Activated CD4-positive, alpha-beta memory T cell treated with anti-CD3 and anti-CD28 coated beads, Interleukin-2, amount 10 ng/mL, durations not matched to agents 7 days and 5 days (primary cell): ENCODE measurements at regions not wholly inside any gene's neighbourhood (a gene's known extent, or its start where the extent isn't known, plus 50 kb on each side); places are given as distances from the start of the nearest gene placed in this dataset.

ENCODE experiments used
- CTCF ChIA-PET: fragments of 350-600 bp; sonication (Branson Sonifier 250); formaldehyde crosslinking; loops from one replicate; lab custom pipeline; 2021; ENCODE audit warnings: antibody characterized with exemption, inconsistent platforms; lab: Charles Lee
- POLR2A ChIA-PET: fragments of 350-600 bp; sonication (Branson Sonifier 250); formaldehyde crosslinking; loops from one replicate; lab custom pipeline; 2021; ENCODE audit warnings: antibody characterized with exemption; lab: Charles Lee
- DNase-seq: peaks from one replicate; pipeline ENCODE4 v3.0.0-alpha.2; 2020
- H3K27ac Mint-ChIP-seq: one replicate; pipeline ENCODE4 v1.8.0; 2021; ENCODE audit warnings: mild to moderate bottlenecking, mixed read lengths
- H3K27me3 Mint-ChIP-seq: one replicate; pipeline ENCODE4 v1.8.0; 2021; ENCODE audit warnings: mixed read lengths
- H3K36me3 Mint-ChIP-seq: one replicate; pipeline ENCODE4 v1.8.0; 2021; ENCODE audit warnings: low read depth, mixed read lengths
- H3K4me1 Mint-ChIP-seq: one replicate; pipeline ENCODE4 v1.8.0; 2021; ENCODE audit warnings: mixed read lengths
- H3K4me3 Mint-ChIP-seq: one replicate; pipeline ENCODE4 v1.8.0; 2021; ENCODE audit warnings: mild to moderate bottlenecking, mixed read lengths
- H3K9me3 Mint-ChIP-seq: one replicate; pipeline ENCODE4 v1.8.0; 2021; ENCODE audit warnings: mixed read lengths

DNA sequence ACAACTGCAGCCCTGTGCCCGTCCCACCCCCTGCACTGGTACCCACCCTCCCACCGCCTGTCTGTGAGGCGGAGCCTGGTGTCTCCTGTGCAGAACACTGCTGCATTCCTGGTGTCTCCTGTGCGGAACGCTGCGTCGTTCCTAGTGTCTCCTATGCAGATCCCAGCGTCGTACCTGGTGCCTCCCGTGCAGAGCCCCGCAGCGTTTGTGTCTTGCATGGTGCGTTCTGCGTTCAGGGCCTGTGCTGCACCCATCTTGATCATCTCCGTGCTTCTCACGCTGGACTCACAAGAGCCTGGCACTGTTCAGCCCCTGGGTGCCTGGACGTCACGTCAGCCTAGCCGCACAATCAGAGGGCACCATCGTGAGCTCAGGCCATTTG lies 248.6 kb upstream of the SALL3 start:
- Mint-ChIP-seq H3K4me1 (no peaks in the 10 kb centered on the region), H3K27me3 (no peaks in the 10 kb centered on the region), H3K9me3 (no peaks in the 10 kb centered on the region), H3K36me3 (no peaks in the 10 kb centered on the region), H3K27ac (no peak overlapping the region), H3K4me3 (no peak overlapping the region)
- CTCF ChIA-PET = no interaction called here
- POLR2A ChIA-PET = no interaction called here
- no peak for DNase-seq

- no peaks in the 10 kb centered on the region for H3K4me1 Mint-ChIP-seq
- no peaks in the 10 kb centered on the region for H3K36me3 Mint-ChIP-seq
- ChIA-PET CTCF (no interaction called here), POLR2A (no interaction called here)
- H3K27ac Mint-ChIP-seq = no peak overlapping the region
- no peaks in the 10 kb centered on the region for H3K9me3 Mint-ChIP-seq
- no peaks in the 10 kb centered on the region for H3K27me3 Mint-ChIP-seq
- no peak for DNase-seq
- no peak overlapping the region for H3K4me3 Mint-ChIP-seq
Measured at GRCh38 chr18:78731398-78732032, 248.1 kb upstream of the SALL3 start.

DNA sequence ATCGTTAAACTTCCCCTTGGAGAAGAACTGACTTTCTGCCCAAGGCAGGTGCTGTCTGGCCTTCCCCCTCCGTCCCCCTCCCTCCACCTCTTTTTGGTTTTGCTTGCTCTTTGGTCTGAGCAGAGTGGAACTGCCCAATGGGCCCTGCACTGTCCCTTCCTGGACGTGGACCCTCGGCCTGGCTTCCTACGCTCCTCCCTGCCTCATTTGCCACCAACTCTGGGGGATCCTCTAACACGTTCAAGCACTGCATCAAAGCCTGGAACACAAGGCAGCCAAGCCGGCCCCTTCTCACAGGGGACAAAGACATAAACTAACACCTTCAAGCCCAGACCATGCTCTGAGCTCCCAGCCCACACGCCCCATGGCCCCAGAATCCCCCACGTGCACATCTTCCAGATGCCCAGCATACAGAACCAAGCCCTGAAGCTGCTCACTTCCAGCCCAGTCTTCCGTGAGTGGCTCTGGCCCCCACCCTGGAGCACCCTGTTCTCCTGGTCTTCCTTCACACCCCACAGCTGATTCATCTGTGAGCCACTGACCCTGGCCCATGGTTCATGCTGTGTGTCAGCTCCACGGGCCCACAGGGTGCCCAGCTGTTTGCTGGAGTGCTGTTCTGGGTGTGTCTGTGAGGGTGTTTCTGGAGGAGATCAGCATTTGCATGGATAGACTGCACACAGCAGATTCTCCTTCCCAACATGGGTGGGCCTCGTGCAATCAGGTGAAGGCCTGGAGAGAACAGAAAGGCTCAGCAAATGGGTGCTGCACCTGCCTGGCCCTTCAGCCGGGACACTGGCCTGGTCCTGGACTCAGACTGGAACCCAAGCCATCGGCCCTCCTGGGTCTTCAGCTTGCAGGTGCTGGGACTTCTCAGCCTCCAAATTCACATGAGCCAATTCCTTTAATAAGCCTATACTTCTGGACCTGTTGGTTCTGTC lies 247.1 kb upstream of the SALL3 start:
- H3K4me3 Mint-ChIP-seq = no peak overlapping the region
- no peaks in the 10 kb centered on the region for H3K36me3 Mint-ChIP-seq
- no peaks in the 10 kb centered on the region for H3K27me3 Mint-ChIP-seq
- H3K4me1 Mint-ChIP-seq = no peaks in the 10 kb centered on the region
- no peak overlapping the region for H3K27ac Mint-ChIP-seq
- DNase-seq = no peak
- H3K9me3 Mint-ChIP-seq = no peaks in the 10 kb centered on the region
- CTCF ChIA-PET = no interaction called here
- POLR2A ChIA-PET = no interaction called here

DNA sequence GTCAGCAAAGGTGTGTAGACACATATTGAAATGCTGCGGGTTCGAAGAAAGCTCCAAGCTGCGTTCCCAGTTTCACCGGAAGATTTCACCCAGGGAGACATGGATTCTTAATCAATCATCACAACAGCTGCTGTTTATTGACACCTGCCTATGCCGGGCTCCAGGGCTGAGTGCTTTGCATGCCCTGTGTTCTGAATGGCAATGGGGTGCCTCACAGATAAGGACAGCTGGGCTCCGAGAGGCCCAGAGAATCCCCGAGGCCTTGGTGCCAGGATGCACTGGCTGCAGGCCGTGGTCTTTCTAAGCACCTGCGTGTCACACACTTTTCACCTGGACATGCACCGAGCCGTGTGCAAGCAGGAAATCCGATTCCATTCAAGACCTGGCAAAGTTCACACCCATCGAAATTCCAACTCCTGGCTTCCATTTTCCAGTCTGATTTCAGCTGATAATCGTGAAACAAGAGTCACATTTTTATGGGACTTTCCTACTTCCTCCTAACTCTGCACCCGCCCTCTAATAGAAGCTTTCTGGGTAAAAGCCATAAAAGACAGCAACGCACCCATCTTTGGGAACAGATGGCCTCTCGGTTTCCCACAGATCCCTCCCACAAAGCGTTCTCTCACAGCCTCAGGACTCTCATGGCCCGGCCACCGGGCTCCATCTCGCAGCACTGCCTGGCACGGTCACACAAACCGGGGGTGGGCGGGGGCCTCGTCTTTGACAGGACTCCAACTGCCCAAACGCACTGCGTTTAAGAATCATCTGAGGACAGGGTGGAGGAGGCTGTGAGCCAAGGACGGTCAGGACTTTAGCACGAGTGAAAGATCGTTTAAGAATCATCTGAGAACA lies 245.6 kb upstream of the SALL3 start:
- Mint-ChIP-seq H3K27ac (no peak overlapping the region), H3K27me3 (no peaks in the 10 kb centered on the region), H3K9me3 (no peaks in the 10 kb centered on the region), H3K36me3 (no peaks in the 10 kb centered on the region), H3K4me1 (no peaks in the 10 kb centered on the region), H3K4me3 (no peak overlapping the region)
- CTCF ChIA-PET = no interaction called here
- no peak for DNase-seq
- POLR2A ChIA-PET = no interaction called here

- Mint-ChIP-seq H3K27ac (no peak overlapping the region), H3K9me3 (peaks cover 3% of the 10 kb centered on the region), H3K4me3 (no peak overlapping the region), H3K36me3 (no peaks in the 10 kb centered on the region), H3K4me1 (no peaks in the 10 kb centered on the region), H3K27me3 (no peaks in the 10 kb centered on the region)
- ChIA-PET CTCF (no interaction called here), POLR2A (no interaction called here)
- no peak for DNase-seq
Measured at GRCh38 chr18:78734614-78734945, 245.0 kb upstream of the SALL3 start.

DNA sequence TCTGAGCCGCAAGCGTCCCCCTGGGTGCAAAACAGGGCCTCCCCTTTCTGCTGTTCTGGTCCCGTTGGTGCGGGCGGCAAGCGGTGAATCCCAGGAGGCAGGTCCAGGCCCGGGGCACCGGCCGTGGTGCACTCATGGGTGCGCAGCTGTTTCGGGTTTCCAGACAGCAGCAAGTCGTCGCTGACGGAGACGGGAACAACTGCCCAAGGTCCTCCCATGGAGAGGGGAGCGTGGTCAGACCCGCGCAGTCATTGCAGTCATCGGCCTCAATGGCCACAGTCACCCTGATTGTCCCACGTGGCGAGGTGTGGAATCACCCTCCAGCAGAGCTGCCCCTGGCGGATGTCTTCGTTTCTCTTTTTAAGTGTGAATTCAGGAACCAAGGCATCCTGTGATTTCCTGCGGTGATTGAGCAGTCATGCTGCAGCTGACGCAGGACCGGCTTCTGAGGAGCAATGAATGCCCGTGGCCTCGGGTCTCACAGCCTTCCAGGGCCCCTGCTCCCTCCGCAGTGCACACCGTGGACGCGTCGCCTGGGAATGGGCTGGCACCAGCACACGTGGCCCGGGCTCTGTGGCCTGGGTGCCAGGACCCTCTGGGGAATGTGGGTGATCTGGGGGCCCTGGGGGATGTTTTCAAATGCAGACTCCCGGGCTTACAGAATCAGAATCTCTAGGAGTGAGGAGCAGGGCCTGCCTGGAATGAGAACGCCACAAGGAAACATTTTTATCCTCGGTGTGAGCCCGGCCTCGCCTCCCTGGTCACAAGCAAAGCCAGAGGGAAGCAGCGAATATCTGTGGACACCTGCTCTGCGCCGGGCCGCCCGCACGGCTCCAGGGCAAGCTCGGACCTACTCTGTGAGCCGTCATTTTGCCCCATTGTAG lies 244.2 kb upstream of the SALL3 start:
- H3K4me1 Mint-ChIP-seq = no peaks in the 10 kb centered on the region
- no peak overlapping the region for H3K4me3 Mint-ChIP-seq
- no peak overlapping the region for H3K27ac Mint-ChIP-seq
- H3K9me3 Mint-ChIP-seq = peaks cover 4% of the 10 kb centered on the region
- ChIA-PET CTCF (no interaction called here), POLR2A (no interaction called here)
- H3K36me3 Mint-ChIP-seq = no peaks in the 10 kb centered on the region
- no peak for DNase-seq
- H3K27me3 Mint-ChIP-seq = no peaks in the 10 kb centered on the region

DNA sequence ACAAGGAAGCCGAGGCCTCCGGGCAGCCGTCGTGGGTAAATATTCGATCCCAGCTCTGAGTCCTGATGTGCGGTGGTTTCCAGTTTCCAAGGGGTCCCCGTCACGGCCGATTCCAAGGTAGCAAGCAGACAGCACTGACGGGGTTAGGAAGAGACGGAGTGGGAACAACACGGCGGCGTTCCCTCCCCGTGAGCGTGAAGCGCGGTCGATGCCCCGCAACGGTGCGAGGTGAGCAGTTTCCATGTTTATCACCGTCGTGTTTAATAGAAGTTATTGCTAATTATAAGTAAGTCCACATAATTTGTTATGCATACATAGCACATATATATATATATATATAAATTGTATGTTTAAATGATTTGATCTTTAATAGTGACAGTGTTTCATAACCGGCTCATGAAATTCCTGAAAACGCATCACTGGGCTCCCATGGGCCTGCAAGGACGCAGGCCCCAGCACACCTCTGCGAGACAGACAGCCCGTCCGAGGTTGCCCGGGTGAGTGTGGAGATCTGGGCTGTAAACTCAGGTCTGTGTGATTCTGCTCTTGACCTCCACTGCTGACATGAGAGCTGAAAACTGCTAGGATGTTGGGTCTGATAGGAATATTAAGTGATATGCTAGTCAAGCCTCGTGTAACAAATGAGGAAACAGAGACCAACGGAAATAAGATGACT lies 243.5 kb upstream of the SALL3 start:
- Mint-ChIP-seq H3K36me3 (no peaks in the 10 kb centered on the region), H3K27me3 (no peaks in the 10 kb centered on the region)

DNA sequence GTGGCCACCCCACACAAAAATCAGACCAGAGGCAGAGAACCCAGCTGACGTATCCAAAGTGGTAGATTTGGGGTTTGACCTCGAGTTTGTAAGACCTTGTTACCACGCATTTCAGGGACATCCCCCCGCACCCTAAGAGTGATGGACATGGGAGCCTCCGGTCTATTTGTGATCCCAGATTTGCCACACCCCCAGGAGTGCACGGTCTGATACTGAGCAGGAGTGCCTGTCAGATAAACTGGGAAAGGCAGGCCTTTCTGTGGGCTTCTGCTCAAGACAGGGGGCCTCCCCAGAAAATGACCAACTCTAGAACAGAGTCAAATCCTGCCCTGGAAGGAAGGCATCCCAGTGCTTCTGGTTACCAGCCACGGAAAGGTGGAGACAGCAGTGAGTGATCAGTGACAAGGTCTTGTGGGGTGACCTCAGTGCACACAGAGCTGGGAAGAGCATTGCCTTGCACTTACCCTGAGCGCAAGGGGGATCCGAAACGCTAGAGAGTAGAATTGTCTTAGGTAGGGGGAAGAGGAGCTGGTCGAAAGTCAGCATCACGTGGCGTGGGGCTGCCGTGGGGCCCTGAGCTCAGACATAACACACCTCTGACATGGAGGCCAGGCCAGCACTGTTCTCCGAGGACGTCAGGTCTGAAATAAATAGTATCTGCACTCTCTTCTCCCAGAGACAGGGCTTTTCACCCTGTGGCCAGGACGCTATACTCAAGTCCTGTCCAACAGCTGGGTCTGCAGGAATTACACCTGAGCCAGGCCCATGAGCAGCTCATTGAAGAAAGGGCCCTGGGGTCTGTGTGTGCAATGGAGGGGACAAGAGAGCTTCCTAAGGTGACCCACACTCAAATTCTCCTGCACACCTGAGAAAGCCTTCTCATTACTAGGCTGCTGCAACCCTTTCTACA lies 242.4 kb upstream of the SALL3 start:
- Mint-ChIP-seq H3K36me3 (no peaks in the 10 kb centered on the region), H3K4me1 (no peaks in the 10 kb centered on the region), H3K27ac (no peak overlapping the region), H3K27me3 (no peaks in the 10 kb centered on the region), H3K4me3 (no peak overlapping the region), H3K9me3 (peaks cover 4% of the 10 kb centered on the region)
- CTCF ChIA-PET = no interaction called here
- POLR2A ChIA-PET = no interaction called here
- no peak for DNase-seq

More for the DNA sequence above, 243.5 kb upstream of the SALL3 start:
- Mint-ChIP-seq H3K4me3 (no peak overlapping the region), H3K4me1 (no peaks in the 10 kb centered on the region), H3K27ac (no peak overlapping the region), H3K9me3 (peaks cover 4% of the 10 kb centered on the region)
- DNase-seq = no peak
- ChIA-PET POLR2A (no interaction called here), CTCF (no interaction called here)

- ChIA-PET POLR2A (no interaction called here), CTCF (no interaction called here)
- no peaks in the 10 kb centered on the region for H3K36me3 Mint-ChIP-seq
- no peaks in the 10 kb centered on the region for H3K4me1 Mint-ChIP-seq
- no peak overlapping the region for H3K4me3 Mint-ChIP-seq
- no peak for DNase-seq
- no peak overlapping the region for H3K27ac Mint-ChIP-seq
- peaks cover 4% of the 10 kb centered on the region for H3K9me3 Mint-ChIP-seq
- H3K27me3 Mint-ChIP-seq = no peaks in the 10 kb centered on the region
Measured at GRCh38 chr18:78738076-78738690, 241.4 kb upstream of the SALL3 start.

DNA sequence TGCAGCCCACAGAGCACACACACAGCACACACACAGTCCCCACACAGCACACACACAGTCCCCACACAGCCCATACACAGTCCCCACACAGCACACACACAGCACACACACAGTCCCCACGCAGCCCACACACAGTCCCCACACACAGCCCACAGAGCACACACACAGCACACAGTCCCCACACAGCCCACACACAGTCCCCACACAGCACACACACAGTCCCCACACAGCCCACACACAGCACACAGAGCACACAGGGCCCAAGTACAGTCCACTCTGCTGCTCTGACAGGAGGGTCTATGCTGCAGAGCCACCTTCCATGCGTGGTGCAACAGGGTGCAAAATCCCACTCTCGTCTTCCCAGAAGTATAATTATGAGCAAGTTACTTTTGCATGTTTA lies 240.5 kb upstream of the SALL3 start:
- no peaks in the 10 kb centered on the region for H3K4me1 Mint-ChIP-seq
- no peaks in the 10 kb centered on the region for H3K36me3 Mint-ChIP-seq
- no peaks in the 10 kb centered on the region for H3K27me3 Mint-ChIP-seq
- H3K27ac Mint-ChIP-seq = no peak overlapping the region
- DNase-seq = no peak
- ChIA-PET CTCF (no interaction called here), POLR2A (no interaction called here)
- peaks cover 4% of the 10 kb centered on the region for H3K9me3 Mint-ChIP-seq
- no peak overlapping the region for H3K4me3 Mint-ChIP-seq

DNA sequence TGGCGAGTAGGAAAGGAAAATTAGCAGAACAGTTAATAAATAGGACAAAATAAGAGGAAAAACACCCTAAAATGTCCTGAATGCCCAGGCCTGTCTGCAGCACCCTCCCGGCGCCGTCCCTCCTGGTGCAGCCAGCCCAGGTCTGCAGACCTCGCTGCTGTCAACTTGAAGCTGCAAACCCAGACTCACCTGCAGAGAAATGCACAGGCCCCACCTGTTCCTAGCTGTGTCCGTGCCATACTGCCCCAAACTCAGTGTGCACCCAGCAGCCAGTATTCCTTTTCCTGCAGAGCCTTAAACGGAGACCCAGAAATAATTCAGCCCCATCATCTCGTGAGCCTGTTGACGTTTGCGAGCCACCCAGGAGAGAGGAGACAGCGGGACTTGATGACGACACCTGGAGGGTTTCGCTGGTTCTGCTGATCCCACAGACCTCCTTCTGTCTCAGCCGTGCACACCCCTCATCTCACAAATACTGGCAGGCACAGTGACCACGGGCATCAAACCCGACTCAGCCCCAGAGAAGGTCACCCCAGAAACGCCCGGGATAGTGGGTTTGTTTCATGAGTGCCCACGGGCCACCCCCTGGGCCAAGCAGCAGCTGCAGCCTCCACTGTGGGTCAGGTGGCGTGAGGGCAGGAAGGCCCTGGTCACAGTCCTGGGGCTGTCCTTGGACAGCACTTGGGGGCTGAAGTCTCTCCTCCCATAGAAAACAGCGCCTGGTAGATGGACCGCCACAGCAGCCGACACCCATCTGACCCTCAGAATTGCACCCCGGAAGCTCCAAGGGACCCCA lies 239.5 kb upstream of the SALL3 start:
- CTCF ChIA-PET = no interaction called here
- no peaks in the 10 kb centered on the region for H3K27me3 Mint-ChIP-seq
- no peak overlapping the region for H3K27ac Mint-ChIP-seq
- H3K4me3 Mint-ChIP-seq = no peak overlapping the region
- no peak for DNase-seq
- H3K36me3 Mint-ChIP-seq = no peaks in the 10 kb centered on the region
- POLR2A ChIA-PET = no interaction called here
- H3K9me3 Mint-ChIP-seq = peaks cover 4% of the 10 kb centered on the region
- no peaks in the 10 kb centered on the region for H3K4me1 Mint-ChIP-seq
